K562 (cell line): ENCODE measurements at regions not wholly inside any gene's neighbourhood (a gene's known extent, or its start where the extent isn't known, plus 50 kb on each side); places are given as distances from the start of the nearest gene placed in this dataset.

Experiments
- ATAC-seq: fragments of 200-7000 bp; cut with Tn5 transposase; 3 replicates; pipeline ENCODE4 v1.9.1; 2020; ENCODE audit warnings: moderate library complexity
- BruUV-seq: library from RNA; stranded (reverse); fragments of 400-500 nt; replicated peaks from 2 replicates; lab custom pipeline; 2021; lab: Mats Ljungman, UMichigan
- CTCF ChIA-PET: fragments of 300-600 bp; formaldehyde crosslinking; extraction: SDS; loops from one replicate; lab custom pipeline; 2021; ENCODE audit warnings: low intra/inter-chr PET ratio; lab: Yijun Ruan, JAX
- POLR2A ChIA-PET: fragments of 300-600, 350-650 bp; sonication (Branson Sonifier 250); formaldehyde crosslinking; extraction: SDS; loops from one replicate; lab custom pipeline; 2021; ENCODE audit warnings: antibody characterized with exemption, inconsistent platforms; lab: Yijun Ruan, JAX
- DNase-seq, 4 experiments: peaks; one replicate each; pipeline versions ENCODE4 v3.0.0 to v3.0.0-alpha.2; 2011 to 2018; ENCODE audit warnings: low spot score in 3 of 4, mixed read lengths in 3 of 4; ENCODE audit errors: extremely low read depth in 1 of 4
- FAIRE-seq: peaks from 2 replicates; lab custom pipeline; 2011; peaks lifted over from hg19 to GRCh38; lab: Jason Lieb, UNC
- H2AFZ ChIP-seq: 2 replicates; pipeline ENCODE4 v1.6.0; 2011; ENCODE audit warnings: low read depth, low read length, control low read depth, inconsistent platforms
- H3K27ac ChIP-seq: fragments of 200-600 bp; 3 replicates; pipeline ENCODE4 v1.8.0; 2011; ENCODE audit warnings: low read depth, mild to moderate bottlenecking, control low read depth, inconsistent platforms, low read length, moderate library complexity, mixed read lengths; ENCODE audit errors: extremely low read depth
- H3K27me3 ChIP-seq, 2 experiments: fragments of 300-600 bp in 1 of 2; 2 replicates in 1 of 2; 3 replicates in 1 of 2; pipeline versions ENCODE4 v1.6.0 to v1.8.0; 2011; ENCODE audit warnings: inconsistent platforms in 2 of 2, low read length in 2 of 2, mild to moderate bottlenecking in 1 of 2, mixed read lengths in 1 of 2, moderate library complexity in 1 of 2; ENCODE audit not compliant: control insufficient read depth in 2 of 2, insufficient read depth in 2 of 2
- H3K36me3 ChIP-seq: fragments of 300-600 bp; 3 replicates; pipeline ENCODE4 v1.8.0; 2011; ENCODE audit warnings: mild to moderate bottlenecking, low read length, inconsistent platforms; ENCODE audit not compliant: control insufficient read depth, insufficient read depth
- H3K4me1 ChIP-seq, 2 experiments: fragments of 200-600 bp in 1 of 2; replicated peaks in 1 of 2; 2 replicates in 1 of 2; 3 replicates in 1 of 2; pipeline versions ENCODE4 v1.5.1 to v1.8.0; 2011; ENCODE audit warnings: inconsistent platforms in 2 of 2, low read length in 2 of 2, mild to moderate bottlenecking in 1 of 2, mixed read lengths in 1 of 2, moderate library complexity in 1 of 2; ENCODE audit not compliant: control insufficient read depth in 2 of 2, insufficient read depth in 2 of 2
- H3K4me2 ChIP-seq: 2 replicates; pipeline ENCODE4 v1.6.1; 2011; ENCODE audit warnings: low read length, control low read depth, inconsistent platforms, mixed read lengths; ENCODE audit not compliant: insufficient read depth
- H3K4me3 ChIP-seq: fragments of 200-600 bp; sonication (generic), shearing (Covaris generic); 2 replicates; pipeline ENCODE4 v1.5.1; 2016; ENCODE audit warnings: control low read depth, inconsistent platforms
- H3K79me2 ChIP-seq: fragments of 200-600 bp; 3 replicates; pipeline ENCODE4 v1.8.0; 2011; ENCODE audit warnings: low read length, inconsistent platforms; ENCODE audit not compliant: control insufficient read depth, insufficient read depth
- H3K9ac ChIP-seq, 2 experiments: 2 replicates each; pipeline versions ENCODE4 v1.6.0 to v1.6.1; 2011; ENCODE audit warnings: low read depth in 2 of 2, low read length in 2 of 2, control low read depth in 1 of 2, inconsistent platforms in 1 of 2, mild to moderate bottlenecking in 1 of 2, mixed read lengths in 1 of 2; ENCODE audit not compliant: insufficient read depth in 1 of 2
- H3K9me1 ChIP-seq: one replicate; pipeline ENCODE4 v1.6.0; 2011; ENCODE audit warnings: inconsistent platforms, mild to moderate bottlenecking, low read length, moderate library complexity; ENCODE audit not compliant: control insufficient read depth, insufficient read depth
- H3K9me3 ChIP-seq: replicated peaks from 2 replicates; pipeline ENCODE4 v1.5.1; 2011; ENCODE audit warnings: low read depth, low read length, inconsistent platforms; ENCODE audit not compliant: control insufficient read depth, insufficient read depth
- H4K20me1 ChIP-seq: replicated peaks from 2 replicates; pipeline ENCODE4 v1.6.1; 2011; ENCODE audit warnings: low read length, inconsistent platforms, mixed read lengths; ENCODE audit not compliant: control insufficient read depth, insufficient read depth
- C11orf30 ChIP-seq: fragments of 450-650 bp; IDR thresholded peaks from 2 replicates; pipeline ENCODE4 v1.6.1; 2016; ENCODE audit warnings: low read depth, mild to moderate bottlenecking
- CBX8 ChIP-seq: fragments of 200-600 bp; sonication (generic); IDR thresholded peaks from 2 replicates; pipeline ENCODE4 v1.6.1; 2012; ENCODE audit warnings: borderline replicate concordance, mixed run types, low read depth, mild to moderate bottlenecking, moderate library complexity, mixed read lengths, low read length, control low read depth, inconsistent platforms; ENCODE audit not compliant: poor library complexity, severe bottlenecking; ENCODE audit errors: extremely low read depth
- EZH2 ChIP-seq: IDR thresholded peaks from 2 replicates; pipeline ENCODE4 v1.6.1; 2012; ENCODE audit warnings: low read depth, mild to moderate bottlenecking, inconsistent platforms, low read length, borderline replicate concordance
- TRIM28 ChIP-seq: fragments of 450-650 bp; IDR thresholded peaks from 2 replicates; pipeline ENCODE4 v1.6.1; 2017
- ZNF316 ChIP-seq: fragments of 450-650 bp; IDR thresholded peaks from 2 replicates; pipeline ENCODE4 v1.6.1; 2016
- WGBS: fragments of 100-300 bp; shearing (Covaris generic); methylation state at CpG from one replicate; pipeline ENCODE4 v1.1.6; 2016; ENCODE audit warnings: low coverage, mixed read lengths; ENCODE audit not compliant: insufficient coverage; ENCODE audit errors: missing lambda C conversion rate; 5-methylcytosine and 5-hydroxymethylcytosine counted together
- in situ Hi-C: fragments of 300-500 bp; cut with MboI; formaldehyde crosslinking; loops from 4 replicates; pipeline ENCODE4 v1.15.0; 2018; ENCODE audit warnings: inconsistent platforms, mixed read lengths
- intact Hi-C: fragments of 100-400 bp; cut with micrococcal nuclease; formaldehyde crosslinking; loops from 2 replicates; pipeline ENCODE4 v1.14.2; 2022
- TF ChIP-seq, protein P1 (sequence below): fragments of 450-650 bp; IDR thresholded peaks from 2 replicates; pipeline ENCODE4 v1.6.1; 2016; ENCODE audit warnings: low read depth

DNA sequence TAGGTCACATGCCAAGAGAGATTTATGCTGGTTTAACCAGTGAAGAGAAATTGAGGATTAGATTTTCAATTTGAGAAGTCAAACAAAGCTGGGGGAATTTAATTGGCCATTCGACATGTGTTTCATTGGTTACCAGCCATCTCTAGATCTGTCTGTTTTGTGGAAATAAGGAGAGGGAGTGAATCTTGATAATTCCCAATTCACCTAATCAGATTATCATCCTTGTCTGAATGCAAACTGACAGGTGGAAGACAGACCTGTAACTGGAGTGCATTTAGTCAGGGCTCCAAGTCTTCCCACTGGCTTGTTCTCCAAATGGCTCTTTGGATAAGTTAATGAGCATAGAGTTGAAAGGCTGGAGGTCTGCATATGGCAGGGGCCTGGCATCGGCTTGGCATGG lies 1049.3 kb downstream of the NTRK3 start:
- in situ Hi-C loops (no loop called here), intact Hi-C loops (no loop called here)
- no peak for ATAC-seq
- H3K9me3 ChIP-seq, result no peaks in the 10 kb centered on the region; the same call in 1 of the 2 replicates
- no peak overlapping the region for H3K4me3 ChIP-seq
- no peak for FAIRE-seq
- H3K4me2 ChIP-seq, result no peak overlapping the region
- ChIA-PET CTCF (no interaction called here), POLR2A (no interaction called here)
- H3K79me2 ChIP-seq, result no peaks in the 10 kb centered on the region
- H3K9ac ChIP-seq, result no peak overlapping the region
- no peaks in the 10 kb centered on the region for H4K20me1 ChIP-seq
- no peaks in the 10 kb centered on the region for H3K27me3 ChIP-seq
- no peaks in the 10 kb centered on the region for H3K9me1 ChIP-seq
- H3K36me3 ChIP-seq, result no peaks in the 10 kb centered on the region
- DNase-seq, result no peak
- no TSS peak for BruUV-seq
- H3K4me1 ChIP-seq, result no peaks in the 10 kb centered on the region
- WGBS, result 0% methylated on average over 2 of the region's 2 CpGs
- H3K27ac ChIP-seq, result no peak overlapping the region
- no peak for TF ChIP-seq ZNF316
- no peak for TF ChIP-seq TRIM28
- TF ChIP-seq, protein P1, sequence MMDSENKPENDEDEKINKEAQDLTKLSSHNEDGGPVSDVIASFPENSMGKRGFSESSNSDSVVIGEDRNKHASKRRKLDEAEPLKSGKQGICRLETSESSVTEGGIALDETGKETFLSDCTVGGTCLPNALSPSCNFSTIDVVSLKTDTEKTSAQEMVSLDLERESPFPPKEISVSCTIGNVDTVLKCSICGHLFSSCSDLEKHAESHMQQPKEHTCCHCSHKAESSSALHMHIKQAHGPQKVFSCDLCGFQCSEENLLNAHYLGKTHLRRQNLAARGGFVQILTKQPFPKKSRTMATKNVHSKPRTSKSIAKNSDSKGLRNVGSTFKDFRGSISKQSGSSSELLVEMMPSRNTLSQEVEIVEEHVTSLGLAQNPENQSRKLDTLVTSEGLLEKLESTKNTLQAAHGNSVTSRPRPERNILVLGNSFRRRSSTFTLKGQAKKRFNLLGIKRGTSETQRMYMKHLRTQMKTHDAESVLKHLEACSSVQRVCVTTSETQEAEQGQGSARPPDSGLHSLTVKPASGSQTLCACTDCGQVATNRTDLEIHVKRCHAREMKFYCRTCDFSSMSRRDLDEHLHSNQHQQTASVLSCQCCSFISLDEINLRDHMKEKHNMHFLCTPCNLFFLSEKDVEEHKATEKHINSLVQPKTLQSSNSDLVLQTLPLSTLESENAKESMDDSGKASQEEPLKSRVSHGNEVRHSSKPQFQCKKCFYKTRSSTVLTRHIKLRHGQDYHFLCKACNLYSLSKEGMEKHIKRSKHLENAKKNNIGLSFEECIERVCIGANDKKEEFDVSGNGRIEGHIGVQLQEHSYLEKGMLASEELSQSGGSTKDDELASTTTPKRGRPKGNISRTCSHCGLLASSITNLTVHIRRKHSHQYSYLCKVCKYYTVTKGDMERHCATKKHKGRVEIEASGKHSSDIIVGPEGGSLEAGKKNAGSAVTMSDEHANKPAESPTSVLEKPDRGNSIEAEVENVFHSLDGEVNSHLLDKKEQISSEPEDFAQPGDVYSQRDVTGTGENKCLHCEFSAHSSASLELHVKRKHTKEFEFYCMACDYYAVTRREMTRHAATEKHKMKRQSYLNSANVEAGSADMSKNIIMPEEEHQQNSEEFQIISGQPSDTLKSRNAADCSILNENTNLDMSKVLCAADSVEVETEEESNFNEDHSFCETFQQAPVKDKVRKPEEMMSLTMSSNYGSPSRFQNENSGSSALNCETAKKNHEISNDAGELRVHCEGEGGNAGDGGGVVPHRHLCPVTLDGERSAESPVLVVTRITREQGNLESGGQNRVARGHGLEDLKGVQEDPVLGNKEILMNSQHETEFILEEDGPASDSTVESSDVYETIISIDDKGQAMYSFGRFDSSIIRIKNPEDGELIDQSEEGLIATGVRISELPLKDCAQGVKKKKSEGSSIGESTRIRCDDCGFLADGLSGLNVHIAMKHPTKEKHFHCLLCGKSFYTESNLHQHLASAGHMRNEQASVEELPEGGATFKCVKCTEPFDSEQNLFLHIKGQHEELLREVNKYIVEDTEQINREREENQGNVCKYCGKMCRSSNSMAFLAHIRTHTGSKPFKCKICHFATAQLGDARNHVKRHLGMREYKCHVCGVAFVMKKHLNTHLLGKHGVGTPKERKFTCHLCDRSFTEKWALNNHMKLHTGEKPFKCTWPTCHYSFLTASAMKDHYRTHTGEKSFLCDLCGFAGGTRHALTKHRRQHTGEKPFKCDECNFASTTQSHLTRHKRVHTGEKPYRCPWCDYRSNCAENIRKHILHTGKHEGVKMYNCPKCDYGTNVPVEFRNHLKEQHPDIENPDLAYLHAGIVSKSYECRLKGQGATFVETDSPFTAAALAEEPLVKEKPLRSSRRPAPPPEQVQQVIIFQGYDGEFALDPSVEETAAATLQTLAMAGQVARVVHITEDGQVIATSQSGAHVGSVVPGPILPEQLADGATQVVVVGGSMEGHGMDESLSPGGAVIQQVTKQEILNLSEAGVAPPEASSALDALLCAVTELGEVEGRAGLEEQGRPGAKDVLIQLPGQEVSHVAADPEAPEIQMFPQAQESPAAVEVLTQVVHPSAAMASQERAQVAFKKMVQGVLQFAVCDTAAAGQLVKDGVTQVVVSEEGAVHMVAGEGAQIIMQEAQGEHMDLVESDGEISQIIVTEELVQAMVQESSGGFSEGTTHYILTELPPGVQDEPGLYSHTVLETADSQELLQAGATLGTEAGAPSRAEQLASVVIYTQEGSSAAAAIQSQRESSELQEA, result no peak
- TF ChIP-seq CBX8, result no peak
- no peak for TF ChIP-seq C11orf30
- TF ChIP-seq EZH2, result no peak
- H2AFZ ChIP-seq, result no peak overlapping the region
